ENCODE measurements at regions not wholly inside any gene's neighbourhood (a gene's known extent, or its start where the extent isn't known, plus 50 kb on each side); places are given as distances from the start of the nearest gene placed in this dataset.

- TF ChIP-seq EHMT2 (IDR thresholded peaks at IDR 0.05) (no peak), DPF2 (IDR thresholded peaks at IDR 0.05) (no peak), SMC3 (conservative IDR thresholded peaks at IDR 0.05; ENCODE audit: insufficient read depth, low read depth, low read length) (no peak), SMAD1 (IDR thresholded peaks at IDR 0.05; ENCODE audit: low read depth, low read length, partially characterized antibody) (no peak), SREBF1 (IDR thresholded peaks at IDR 0.05; ENCODE audit: borderline replicate concordance, low read depth, low read length) (no peak), POLR2A (conservative IDR thresholded peaks at IDR 0.05) (no peak)
- TF ChIP-seq, protein P1, sequence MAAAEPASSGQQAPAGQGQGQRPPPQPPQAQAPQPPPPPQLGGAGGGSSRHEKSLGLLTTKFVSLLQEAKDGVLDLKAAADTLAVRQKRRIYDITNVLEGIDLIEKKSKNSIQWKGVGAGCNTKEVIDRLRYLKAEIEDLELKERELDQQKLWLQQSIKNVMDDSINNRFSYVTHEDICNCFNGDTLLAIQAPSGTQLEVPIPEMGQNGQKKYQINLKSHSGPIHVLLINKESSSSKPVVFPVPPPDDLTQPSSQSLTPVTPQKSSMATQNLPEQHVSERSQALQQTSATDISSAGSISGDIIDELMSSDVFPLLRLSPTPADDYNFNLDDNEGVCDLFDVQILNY (CRISPR knock-in tag; IDR thresholded peaks at IDR 0.05): no peak
- TF ChIP-seq, protein P2, sequence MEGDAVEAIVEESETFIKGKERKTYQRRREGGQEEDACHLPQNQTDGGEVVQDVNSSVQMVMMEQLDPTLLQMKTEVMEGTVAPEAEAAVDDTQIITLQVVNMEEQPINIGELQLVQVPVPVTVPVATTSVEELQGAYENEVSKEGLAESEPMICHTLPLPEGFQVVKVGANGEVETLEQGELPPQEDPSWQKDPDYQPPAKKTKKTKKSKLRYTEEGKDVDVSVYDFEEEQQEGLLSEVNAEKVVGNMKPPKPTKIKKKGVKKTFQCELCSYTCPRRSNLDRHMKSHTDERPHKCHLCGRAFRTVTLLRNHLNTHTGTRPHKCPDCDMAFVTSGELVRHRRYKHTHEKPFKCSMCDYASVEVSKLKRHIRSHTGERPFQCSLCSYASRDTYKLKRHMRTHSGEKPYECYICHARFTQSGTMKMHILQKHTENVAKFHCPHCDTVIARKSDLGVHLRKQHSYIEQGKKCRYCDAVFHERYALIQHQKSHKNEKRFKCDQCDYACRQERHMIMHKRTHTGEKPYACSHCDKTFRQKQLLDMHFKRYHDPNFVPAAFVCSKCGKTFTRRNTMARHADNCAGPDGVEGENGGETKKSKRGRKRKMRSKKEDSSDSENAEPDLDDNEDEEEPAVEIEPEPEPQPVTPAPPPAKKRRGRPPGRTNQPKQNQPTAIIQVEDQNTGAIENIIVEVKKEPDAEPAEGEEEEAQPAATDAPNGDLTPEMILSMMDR (IDR thresholded peaks at IDR 0.05 in 2 of 3, conservative IDR thresholded peaks at IDR 0.05 in 1 of 3; ENCODE audit: insufficient read depth in 2 of 3, low read depth in 1 of 3, low read length in 3 of 3): no peak
Observed at GRCh38 chr3:24670871-24671270, 176.2 kb upstream of the THRB start.

All from K562 (cell line).